GM19023 (cell line): ENCODE measurements at regions not wholly inside any gene's neighbourhood (a gene's known extent, or its start where the extent isn't known, plus 50 kb on each side); places are given as distances from the start of the nearest gene placed in this dataset.

Experiments
- ATAC-seq: cut with Tn5 transposase; IDR thresholded peaks from one replicate; pipeline ENCODE4 v1.9.1; 2021; ENCODE audit warnings: mild to moderate bottlenecking, moderate library complexity; ENCODE audit not compliant: unreplicated experiment

DNA sequence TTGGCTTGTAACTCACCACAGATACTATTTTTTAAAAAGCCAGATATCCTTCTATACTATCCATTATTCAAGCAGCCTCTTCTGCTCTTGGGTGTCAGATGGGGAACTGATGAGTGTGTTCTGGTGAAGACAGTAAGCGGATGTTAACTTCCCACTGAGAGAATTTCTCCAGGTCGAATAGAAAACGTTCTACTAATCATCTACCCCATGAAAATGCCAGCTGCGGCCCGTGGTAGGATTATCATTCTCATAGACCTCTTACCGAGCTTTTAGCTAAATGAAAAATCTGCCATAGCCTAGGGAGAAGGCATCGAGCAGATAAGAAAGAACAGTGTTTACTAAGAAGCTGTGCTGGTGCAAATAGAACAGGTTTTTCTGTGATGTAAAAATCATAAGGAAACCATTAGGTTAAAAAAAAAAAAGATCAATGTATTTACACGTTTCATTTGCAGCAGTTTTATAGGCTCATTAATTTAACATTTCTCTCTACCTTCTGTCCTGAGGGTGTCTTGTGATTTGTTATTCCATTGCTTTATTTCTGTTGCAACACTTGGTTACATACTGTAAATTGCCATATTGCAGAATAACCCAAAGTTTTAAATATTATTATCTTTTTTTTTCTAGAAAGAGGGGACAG, 1521.5 kb upstream of the ZEB2 start:
- no peak for ATAC-seq

DNA sequence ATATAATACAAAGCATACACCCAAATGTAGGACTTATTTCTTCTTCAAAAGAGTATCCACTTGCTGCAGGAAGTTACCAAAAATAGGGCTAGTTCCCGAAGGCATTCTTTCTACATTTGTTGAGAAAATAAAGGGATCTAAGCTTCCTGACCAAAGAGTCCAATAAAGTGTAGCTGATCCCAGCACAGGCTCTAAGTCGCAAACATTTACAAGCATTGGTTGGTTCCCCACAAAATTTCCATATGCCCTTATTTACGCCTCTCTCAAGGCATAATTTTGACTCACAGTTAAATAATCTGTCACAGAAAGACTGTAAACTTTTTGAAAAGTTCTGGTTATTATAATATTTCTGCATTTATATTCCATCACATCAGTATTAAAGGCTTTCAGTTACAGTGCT, 1520.1 kb upstream of the ZEB2 start:
- ATAC-seq = no peak

DNA sequence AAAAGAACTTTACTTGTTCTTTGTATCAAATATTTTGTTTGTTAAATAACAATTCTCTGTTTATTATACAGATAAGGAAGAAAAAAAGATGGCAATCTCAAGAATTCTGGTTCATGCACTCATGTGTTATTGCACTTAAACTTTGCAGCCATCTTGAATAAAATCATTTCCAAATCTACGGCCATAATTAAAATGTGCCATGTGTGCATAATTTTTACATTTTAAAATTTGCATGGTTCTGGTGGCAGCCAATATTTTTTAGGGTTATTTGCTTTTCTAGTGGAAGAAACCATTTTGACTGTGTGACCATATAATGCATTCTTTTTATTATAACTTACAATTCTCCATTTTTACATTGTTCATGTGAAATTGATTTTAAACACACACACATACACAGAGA, 1518.1 kb upstream of the ZEB2 start:
- no peak for ATAC-seq

DNA sequence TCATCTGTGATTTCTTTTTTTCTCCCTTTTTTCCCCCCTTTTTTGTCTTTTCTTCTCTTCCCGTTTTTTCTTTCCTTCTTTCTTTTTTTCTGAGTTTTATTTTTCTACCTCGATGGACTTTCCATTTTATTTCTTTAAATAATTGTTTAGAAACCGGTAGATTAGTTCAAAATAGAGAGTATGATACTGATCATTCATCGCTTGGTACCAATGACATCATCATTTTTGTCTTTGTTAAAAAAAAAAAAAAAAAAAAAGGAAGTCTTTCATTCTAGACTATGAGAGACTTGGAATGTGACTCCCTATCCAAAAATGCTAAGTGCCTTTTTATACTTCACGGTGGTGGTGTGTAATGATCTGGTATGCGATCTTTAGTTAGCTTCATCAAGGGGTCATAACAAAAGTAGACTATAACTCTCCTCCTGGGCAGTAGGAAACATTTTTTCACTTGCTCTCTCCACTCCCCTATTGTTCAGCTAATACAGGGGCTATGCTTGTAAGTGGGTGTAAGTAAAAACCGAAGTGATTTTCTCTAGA, 1517.5 kb upstream of the ZEB2 start:
- ATAC-seq = no peak

DNA sequence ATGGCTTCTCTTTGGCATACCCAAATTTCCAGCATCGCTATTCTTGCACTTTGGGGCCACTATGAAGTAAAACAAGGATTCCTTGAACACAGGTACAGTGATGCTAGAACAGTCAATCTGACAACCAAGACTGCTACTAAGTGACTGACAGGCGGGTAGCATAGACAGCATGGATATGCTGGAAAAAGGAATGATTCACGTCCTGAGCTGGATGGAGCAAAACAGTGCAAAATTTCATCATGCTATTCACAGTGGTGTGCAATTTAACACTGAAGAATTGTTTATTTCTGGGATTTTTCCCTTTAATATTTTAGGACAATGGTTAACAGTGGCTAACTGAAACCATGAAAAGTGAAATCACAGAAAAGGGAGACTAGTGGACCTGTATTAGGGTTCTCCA, 1511.2 kb upstream of the ZEB2 start:
- no peak for ATAC-seq

DNA sequence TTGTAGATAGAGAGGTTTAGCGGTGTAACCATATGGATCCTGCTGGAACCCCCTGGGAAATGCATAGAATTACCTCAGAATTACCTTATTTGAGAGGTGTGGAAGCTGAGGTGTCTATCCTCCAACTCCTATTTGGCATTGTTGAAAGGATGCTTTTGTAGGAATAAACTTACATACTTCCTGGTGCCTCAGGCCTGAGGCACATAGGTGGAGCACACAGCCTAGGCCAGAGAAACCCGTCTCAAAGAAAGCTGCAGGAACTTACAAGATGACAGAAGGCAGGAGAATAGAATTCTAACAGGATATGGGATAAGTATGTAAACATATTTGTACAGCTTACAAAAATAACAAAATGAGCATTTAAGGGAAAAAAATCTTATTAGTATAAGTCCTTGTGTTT, 1507.2 kb upstream of the ZEB2 start:
- ATAC-seq = no peak

DNA sequence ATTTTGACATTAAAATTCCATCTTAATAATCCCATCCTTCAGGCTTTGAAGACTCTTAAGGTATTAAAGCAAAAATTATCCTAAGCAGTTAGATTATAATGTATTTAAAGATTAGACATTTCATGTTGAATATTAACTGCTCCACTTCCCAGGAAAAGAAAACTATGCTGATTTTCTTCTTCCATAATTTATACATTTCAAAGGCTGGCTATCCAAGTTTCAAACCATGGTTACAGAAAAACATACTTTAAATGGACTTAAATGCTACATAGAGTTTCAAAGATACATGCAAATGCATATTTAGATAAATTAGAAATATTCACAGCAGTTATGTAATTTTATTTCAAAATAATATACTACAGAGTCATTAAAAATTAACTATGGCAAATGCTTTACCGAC, 1505.6 kb upstream of the ZEB2 start:
- ATAC-seq = no peak

DNA sequence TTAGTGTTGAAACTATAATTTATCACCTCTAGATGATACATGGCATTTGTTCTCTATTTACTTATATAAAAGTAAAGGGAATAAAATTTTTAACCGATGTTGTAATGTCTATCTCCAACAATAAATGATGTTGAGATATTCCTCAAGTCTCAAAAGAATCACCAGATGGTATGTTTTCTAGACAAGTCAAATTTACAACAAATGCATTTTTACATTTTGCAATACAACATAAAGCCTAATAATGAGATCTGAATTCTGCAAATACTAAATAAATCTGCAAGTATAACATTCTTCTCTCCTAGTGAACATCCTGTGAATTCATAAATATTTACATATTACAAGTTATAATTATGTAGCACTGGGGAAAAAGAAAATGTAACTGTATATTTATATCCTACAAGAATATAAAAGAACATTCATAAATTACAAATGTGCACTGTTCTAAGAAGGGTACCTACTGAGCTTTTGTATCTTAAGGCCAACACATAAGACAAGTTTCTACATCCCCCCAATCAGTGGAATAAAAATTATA, 1504.4 kb upstream of the ZEB2 start:
- ATAC-seq = no peak

DNA sequence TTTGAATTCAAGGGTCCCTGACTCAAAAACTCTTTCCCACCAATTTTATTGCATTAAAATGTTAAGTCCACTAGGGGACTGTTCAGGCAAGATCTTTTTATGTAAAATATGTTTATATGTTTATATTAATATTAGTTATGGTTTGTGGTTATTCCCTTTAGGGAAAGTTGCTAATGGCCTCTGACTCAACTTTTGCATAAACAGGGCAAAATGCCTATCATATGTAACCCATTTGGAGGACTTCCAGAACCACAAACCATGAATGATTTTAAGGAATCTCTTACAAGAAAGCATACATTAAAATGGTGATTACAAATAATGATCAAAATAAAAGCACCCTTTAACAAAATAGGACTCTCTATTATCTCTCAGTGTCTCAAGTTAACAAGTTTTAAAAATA, 1484.5 kb upstream of the ZEB2 start:
- no peak for ATAC-seq

DNA sequence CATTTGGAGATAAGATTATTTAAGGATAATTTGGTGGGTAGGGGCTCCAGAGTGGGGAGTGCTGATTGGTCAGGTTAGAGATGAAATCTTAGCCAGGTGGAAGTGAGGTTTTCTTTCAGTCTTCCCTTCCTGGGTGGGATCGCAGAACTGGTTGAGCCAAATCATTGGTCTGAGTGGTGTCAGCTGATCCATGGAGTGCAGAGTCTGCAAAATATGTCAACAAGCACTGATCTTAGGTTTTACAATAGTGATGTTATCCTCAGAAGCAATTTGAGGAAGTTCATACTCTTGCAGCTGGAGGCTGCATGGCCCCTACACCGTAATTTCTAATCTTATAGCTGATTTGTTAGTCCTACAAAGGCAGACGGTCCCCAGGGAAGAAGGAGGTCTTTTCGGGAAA, 1483.4 kb upstream of the ZEB2 start:
- no peak for ATAC-seq

DNA sequence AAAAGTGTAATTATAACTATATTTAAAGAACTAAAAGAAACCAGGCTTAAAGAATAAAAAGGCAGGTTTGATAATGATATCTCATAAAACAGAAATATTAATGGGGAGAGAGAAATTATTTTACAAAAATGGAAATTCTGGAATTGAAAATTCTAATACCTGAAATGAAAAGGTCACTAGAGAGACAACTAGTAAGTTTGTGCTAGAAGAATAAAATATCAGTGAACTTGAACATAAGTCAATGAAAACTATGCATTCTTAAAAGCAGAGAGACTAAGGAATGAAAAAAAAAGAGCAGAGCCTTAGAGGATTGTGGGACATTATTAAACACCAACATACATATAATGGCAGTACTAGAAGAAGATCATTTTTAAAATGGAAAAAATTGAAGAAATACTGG, 1475.0 kb upstream of the ZEB2 start:
- ATAC-seq = no peak

DNA sequence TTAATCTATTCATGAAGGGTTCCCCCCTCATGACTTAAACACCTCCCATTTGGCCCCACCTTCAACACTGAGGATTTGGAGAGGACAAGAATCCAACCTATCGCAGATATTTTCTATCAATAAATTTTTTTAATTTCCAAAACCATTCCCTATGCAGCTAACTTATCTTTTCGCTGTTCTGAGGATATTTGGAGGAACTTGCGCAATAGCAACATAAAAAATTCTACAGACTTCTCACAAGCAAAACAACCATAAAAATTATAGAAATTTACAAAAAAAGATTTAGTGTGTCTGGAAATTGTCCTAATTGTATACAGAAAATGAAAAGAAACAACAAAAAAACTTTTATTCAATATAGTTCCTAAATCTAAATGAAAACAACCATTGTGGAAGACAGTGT, 1472.7 kb upstream of the ZEB2 start:
- no peak for ATAC-seq

DNA sequence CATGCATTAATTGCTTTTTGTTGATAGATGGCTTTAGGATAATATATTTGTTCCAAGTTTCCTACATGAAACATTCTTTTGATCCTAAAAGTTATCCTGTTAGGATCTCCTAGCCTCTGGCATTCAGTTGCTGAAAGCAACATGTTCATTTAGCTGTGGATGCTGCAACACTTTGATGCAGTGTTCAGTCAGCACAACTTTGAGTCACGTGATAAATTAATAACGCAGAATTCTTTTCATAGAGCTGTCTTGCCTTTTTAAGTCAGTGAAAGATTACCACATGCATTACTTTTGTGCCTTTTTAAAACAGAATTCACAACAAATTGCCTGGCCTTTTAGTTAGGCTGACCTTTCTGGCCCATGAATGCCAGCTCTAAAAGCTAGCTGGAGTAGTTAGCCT, 1467.9 kb upstream of the ZEB2 start:
- ATAC-seq = no peak

DNA sequence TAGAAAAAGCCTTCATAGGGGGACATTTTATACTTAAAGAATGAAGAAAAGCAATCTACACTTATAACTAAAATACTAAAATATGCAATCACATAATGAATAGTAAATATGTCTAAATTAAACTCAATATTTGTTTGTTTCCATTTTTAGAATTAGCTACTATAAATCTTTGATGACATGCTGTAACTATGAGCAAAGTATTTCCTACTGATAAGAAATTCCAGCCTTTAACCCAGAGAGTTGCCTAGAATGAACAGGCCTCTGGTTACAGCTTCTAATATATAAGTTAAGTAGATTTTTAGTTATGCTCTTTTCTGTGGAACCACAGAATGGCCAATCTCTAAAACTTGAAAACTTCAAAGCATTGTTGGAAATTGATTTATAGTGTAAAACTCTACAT, 1465.6 kb upstream of the ZEB2 start:
- no peak for ATAC-seq

DNA sequence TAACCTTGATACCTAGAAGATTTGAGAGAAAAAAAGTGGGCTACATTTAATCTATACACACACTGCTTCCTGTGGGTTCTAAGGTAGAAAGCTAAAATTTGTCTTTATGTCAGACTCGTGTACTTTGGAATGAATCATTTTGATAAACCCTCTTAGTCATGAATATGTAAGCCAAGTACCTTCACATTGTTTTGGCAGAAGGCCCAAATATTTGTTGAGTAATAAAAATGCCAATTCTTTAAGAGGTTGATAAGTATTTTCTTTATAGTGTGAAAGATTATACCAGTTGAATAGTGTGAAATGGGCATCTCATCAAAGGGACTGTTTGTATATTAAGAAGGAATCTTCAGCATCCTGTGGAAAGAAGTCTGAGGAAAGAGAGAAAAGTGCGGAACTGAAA, 1464.7 kb upstream of the ZEB2 start:
- ATAC-seq = no peak

DNA sequence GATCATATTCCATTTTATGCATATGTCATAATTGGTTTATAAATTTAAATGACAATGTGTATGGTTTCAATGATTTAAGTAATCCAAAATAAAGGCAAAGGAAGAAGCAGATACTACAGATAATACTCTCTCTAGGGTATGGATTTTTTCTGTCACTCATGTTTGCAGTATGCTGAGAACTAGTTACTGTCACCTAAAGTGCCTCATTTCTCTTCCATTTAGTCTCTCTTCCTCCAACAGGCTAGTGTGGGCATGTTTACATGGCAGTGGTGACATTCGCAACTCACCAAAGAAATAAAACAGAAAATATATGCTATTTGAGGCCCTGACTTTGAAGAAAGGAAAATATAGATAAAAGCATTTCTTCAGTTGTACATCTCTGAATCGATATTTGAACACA, 1460.4 kb upstream of the ZEB2 start:
- ATAC-seq = no peak

DNA sequence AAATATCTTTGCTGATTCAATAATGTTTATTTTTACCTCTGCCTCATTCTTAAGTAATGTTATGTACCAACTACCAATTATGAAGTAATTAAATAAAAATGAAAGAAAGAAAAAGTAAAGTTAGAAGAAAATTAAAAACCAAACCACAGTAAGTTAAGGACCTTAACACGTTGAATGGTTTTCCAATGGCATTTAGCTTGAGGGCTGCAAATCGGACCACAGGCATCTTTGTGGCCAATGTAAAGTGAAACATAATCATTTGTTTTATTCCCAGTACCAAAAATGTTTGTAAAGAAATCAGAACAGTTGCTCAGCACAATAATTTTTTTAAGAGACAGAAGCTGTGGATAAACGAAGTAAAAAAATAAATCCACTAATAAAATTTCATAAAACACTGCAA, 1455.5 kb upstream of the ZEB2 start:
- ATAC-seq = no peak

DNA sequence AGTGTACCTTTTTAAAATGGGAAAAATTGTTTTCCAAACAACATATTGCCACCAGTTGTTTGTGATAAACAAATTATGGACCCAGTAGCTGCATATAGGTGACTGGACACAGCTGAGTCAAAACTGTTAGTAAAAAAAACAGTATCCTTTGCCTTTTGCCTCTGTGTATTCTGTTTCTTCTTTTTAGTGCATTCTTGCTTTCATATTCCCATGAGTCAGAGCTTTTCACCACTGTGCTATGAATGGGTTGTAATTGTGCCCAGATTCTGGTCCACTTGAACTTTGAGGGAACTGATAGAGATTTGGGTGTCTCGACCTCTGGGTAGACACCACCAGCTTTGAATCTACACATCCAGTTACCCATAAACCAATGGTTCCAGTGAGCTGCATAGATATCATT, 1441.9 kb upstream of the ZEB2 start:
- no peak for ATAC-seq

DNA sequence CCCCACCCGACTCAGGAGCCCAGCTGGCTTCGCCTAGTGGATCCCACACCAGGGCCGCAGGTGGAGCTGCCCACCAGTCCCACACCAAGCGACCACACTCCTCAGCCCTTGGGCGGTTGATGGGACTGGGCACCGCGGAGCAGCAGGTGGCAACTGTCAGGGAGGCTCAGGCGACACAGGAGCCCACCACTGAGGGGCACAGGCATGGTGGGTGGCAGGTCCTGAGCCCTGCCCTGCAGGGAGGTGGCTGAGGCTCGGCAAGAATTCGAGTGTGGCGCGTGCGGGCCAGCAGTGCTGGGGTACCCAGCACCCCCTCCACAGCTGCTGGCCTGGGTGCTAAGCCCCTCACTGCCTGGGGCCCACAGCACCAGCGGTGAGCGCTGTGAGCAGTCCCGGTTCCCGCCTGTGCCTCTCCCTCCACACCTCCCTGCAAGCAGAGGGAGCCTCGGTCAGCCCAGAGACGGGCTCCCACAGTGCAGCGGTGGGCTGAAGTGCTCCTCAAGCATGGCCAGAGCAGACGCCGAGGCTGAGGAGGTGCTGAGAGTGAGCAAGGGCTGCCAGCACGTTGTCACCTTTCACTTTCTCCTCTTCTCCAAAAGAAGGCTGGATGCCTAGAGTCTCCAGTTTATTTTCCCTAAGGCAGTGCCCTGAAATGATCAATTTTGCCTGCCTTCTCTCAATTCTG, 1440.7 kb upstream of the ZEB2 start:
- no peak for ATAC-seq

DNA sequence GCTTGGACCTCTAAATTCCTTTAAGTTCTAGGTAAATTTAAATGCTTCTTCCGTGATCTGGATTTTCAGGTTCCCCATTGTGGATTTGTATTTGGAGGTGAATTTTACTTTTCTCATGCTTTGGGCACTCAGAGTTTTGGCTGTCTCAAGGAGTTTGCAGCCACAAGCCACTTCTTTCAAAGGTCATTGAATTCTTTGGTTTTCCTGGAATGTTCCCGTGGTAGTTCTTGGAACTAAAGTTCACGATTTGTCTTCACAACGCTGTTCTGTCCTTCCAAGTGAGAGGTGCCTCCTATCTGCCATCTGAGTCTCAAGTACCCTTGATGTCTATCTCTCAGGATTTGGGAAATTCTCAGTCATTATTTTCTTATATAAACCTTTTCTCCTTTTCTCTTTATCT, 1438.7 kb upstream of the ZEB2 start:
- no peak for ATAC-seq

DNA sequence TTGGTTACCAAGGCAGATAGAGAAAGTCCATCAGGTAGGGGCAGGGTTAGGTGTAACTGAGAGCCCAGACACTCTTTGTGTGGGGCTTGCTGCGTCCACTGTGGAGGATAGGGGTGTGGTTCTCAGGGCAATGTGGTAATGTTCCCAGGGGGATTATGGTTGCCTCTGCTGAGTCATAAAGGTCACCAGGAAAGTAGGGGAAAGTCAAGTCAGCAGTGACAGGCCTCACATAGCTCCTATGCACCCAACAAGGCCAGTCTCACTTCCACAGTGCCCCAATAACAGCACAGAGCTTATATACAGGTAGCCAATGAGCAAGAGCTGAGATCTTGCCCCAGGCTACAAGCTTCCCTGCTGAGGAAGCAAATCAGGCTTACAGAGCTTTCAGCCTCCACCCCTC, 1438.0 kb upstream of the ZEB2 start:
- no peak for ATAC-seq

DNA sequence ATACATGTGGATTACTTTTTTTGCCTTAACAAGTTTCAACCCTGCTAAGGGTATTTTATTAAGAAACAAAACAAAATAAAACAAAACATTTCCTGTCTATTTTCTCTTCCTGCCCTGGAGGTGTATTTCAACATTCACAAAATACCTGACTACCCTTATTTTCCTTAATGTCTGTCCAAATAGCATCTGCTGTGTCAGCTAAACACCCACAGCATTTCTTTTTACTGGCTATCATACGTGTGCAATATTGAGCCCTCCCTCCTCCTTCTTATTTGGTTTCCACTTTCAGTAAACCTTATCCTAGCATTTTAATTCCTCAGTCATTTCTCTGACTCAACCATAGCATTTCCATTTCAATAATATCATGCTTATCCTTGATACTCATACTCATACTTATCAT, 1420.0 kb upstream of the ZEB2 start:
- no peak for ATAC-seq

DNA sequence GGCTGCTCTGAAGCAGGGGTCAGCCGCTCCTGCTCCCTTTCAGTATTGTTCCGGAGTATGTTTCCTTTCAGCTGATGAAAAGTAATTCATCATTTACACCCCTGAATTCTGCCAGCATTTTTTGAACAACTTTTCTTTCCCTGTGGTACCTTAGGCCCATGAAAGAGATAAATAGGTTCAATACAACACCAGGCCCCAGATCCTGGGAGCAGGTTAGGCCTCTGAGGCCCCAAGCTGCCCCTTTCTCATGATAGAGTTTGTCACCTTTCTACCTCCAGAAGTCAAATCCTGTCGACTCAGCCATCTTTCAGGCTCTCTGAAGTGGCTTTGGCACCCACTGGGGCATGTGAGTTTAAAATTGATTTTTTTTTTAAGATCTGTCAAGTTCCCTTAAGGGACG, 1415.1 kb upstream of the ZEB2 start:
- ATAC-seq = no peak
